ENCODE measurements at regions not wholly inside any gene's neighbourhood (a gene's known extent, or its start where the extent isn't known, plus 50 kb on each side); places are given as distances from the start of the nearest gene placed in this dataset.

- Histone ChIP-seq H3K36me3 (replicated peaks in 1 of 2; ENCODE audit: control extremely low read depth in 1 of 2, control insufficient read depth in 1 of 2, extremely low read depth in 1 of 2, insufficient read depth in 2 of 2, low read length in 1 of 2) (no peaks in the 10 kb centered on the region), H3K27ac (ENCODE audit: low read length in 2 of 2) (no peak overlapping the region), H4K20me1 (ENCODE audit: control insufficient read depth, insufficient read depth, low read length, poor library complexity, severe bottlenecking) (no peaks in the 10 kb centered on the region), H3K27me3 (replicated peaks in 1 of 4; ENCODE audit: control extremely low read depth in 1 of 4, control insufficient read depth in 3 of 4, insufficient read depth in 4 of 4, low read length in 3 of 4) (no peaks in the 10 kb centered on the region), H3K4me2 (replicated peaks; ENCODE audit: low read depth, low read length, poor library complexity, severe bottlenecking) (no peak overlapping the region), H3K9me3 (ENCODE audit: control extremely low read depth in 1 of 3, control insufficient read depth in 2 of 3, insufficient read depth in 1 of 3, low read length in 2 of 3) (no peaks in the 10 kb centered on the region), H3K4me3 (ENCODE audit: control extremely low read depth in 1 of 5, extremely low read depth in 1 of 5, insufficient read depth in 1 of 5, low read depth in 2 of 5, low read length in 4 of 5) (no peak overlapping the region), H3K4me1 (ENCODE audit: control insufficient read depth in 2 of 2, insufficient read depth in 2 of 2, low read length in 2 of 2) (no peaks in the 10 kb centered on the region), H3K79me2 (ENCODE audit: control insufficient read depth, insufficient read depth, low read length) (no peaks in the 10 kb centered on the region), H2AFZ (ENCODE audit: insufficient read depth, low read depth, low read length, poor library complexity, severe bottlenecking) (no peak overlapping the region), H3K9ac (ENCODE audit: low read length) (no peak overlapping the region)
- Mint-ChIP-seq H3K27me3 (no peaks in the 10 kb centered on the region), H3K9me3 (ENCODE audit: insufficient read depth) (no peaks in the 10 kb centered on the region), H3K27ac (no peak overlapping the region), H3K4me1 (no peaks in the 10 kb centered on the region), H3K4me3 (no peak overlapping the region)
- ATAC-seq (ENCODE audit: low read depth): no peak
- ChIA-PET CTCF (no interaction called here), POLR2A (no interaction called here)
- no peak for DNase-seq
- no peak for TF ChIP-seq EZH2 (IDR thresholded peaks at IDR 0.05; ENCODE audit: borderline replicate concordance, insufficient read depth, low read depth, low read length, poor library complexity, severe bottlenecking)
- TF ChIP-seq, protein P1, sequence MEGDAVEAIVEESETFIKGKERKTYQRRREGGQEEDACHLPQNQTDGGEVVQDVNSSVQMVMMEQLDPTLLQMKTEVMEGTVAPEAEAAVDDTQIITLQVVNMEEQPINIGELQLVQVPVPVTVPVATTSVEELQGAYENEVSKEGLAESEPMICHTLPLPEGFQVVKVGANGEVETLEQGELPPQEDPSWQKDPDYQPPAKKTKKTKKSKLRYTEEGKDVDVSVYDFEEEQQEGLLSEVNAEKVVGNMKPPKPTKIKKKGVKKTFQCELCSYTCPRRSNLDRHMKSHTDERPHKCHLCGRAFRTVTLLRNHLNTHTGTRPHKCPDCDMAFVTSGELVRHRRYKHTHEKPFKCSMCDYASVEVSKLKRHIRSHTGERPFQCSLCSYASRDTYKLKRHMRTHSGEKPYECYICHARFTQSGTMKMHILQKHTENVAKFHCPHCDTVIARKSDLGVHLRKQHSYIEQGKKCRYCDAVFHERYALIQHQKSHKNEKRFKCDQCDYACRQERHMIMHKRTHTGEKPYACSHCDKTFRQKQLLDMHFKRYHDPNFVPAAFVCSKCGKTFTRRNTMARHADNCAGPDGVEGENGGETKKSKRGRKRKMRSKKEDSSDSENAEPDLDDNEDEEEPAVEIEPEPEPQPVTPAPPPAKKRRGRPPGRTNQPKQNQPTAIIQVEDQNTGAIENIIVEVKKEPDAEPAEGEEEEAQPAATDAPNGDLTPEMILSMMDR (IDR thresholded peaks at IDR 0.05): no peak
- whole genome bisulfite sequencing (ENCODE audit: insufficient coverage): no CpG with 5 or more reads among the region's 1 CpG
- intact Hi-C loops (cut with micrococcal nuclease): no loop called here
Observed at GRCh38 chr5:98453296-98453695, 320.2 kb upstream of the RGMB start.

DNA sequence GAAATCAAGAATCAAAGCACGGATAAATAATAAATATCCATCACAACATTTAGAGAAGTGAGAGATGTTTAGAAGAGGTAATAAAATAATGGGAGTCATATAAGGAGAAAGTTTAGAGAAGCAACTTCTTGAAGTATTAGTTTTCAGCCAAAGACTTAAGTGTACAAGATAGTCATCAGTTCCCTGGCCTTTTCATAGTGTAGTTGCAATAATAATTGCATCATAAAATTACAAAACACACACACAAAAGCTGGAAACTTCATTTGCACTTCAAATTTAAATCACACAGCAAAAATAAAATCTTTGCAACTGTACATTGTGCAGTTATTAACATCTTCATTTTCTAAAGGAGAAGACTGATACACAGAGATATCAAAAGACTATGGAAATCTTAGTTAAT lies 319.1 kb upstream of the RGMB start:
- Histone ChIP-seq H3K9ac (ENCODE audit: low read length) (no peak overlapping the region), H3K9me3 (ENCODE audit: control extremely low read depth in 1 of 3, control insufficient read depth in 2 of 3, insufficient read depth in 1 of 3, low read length in 2 of 3) (no peaks in the 10 kb centered on the region), H2AFZ (ENCODE audit: insufficient read depth, low read depth, low read length, poor library complexity, severe bottlenecking) (no peak overlapping the region), H4K20me1 (ENCODE audit: control insufficient read depth, insufficient read depth, low read length, poor library complexity, severe bottlenecking) (no peaks in the 10 kb centered on the region), H3K4me2 (replicated peaks; ENCODE audit: low read depth, low read length, poor library complexity, severe bottlenecking) (no peak overlapping the region), H3K36me3 (replicated peaks in 1 of 2; ENCODE audit: control extremely low read depth in 1 of 2, control insufficient read depth in 1 of 2, extremely low read depth in 1 of 2, insufficient read depth in 2 of 2, low read length in 1 of 2) (no peaks in the 10 kb centered on the region), H3K79me2 (ENCODE audit: control insufficient read depth, insufficient read depth, low read length) (no peaks in the 10 kb centered on the region), H3K27ac (ENCODE audit: low read length in 2 of 2) (no peak overlapping the region), H3K4me1 (ENCODE audit: control insufficient read depth in 2 of 2, insufficient read depth in 2 of 2, low read length in 2 of 2) (no peaks in the 10 kb centered on the region), H3K4me3 (ENCODE audit: control extremely low read depth in 1 of 5, extremely low read depth in 1 of 5, insufficient read depth in 1 of 5, low read depth in 2 of 5, low read length in 4 of 5) (no peak overlapping the region), H3K27me3 (replicated peaks in 1 of 4; ENCODE audit: control extremely low read depth in 1 of 4, control insufficient read depth in 3 of 4, insufficient read depth in 4 of 4, low read length in 3 of 4) (no peaks in the 10 kb centered on the region)
- WGBS (ENCODE audit: insufficient coverage): no CpG with 5 or more reads among the region's 1 CpG
- DNase-seq (no peak), ATAC-seq (ENCODE audit: low read depth) (no peak)
- CTCF ChIA-PET: interaction anchor here (1.0 kb wide), 1 partner anchor 9 kb away, joined by 3 read pairs; no protein-coding TSS in a partner anchor
- no peaks in the 10 kb centered on the region for H3K27me3 Mint-ChIP-seq
- no peaks in the 10 kb centered on the region for H3K9me3 Mint-ChIP-seq (ENCODE audit: insufficient read depth)
- POLR2A ChIA-PET: no interaction called here
- H3K27ac Mint-ChIP-seq: no peak overlapping the region
- H3K4me3 Mint-ChIP-seq: no peak overlapping the region
- no peak for TF ChIP-seq EZH2 (IDR thresholded peaks at IDR 0.05; ENCODE audit: borderline replicate concordance, insufficient read depth, low read depth, low read length, poor library complexity, severe bottlenecking)
- TF ChIP-seq, protein P1 (IDR thresholded peaks at IDR 0.05): no peak
- intact Hi-C loops (cut with micrococcal nuclease): no loop called here
- no peaks in the 10 kb centered on the region for H3K4me1 Mint-ChIP-seq
